ENCODE measurements at regions not wholly inside any gene's neighbourhood (a gene's known extent, or its start where the extent isn't known, plus 50 kb on each side); places are given as distances from the start of the nearest gene placed in this dataset.

GRCh38 chr5:96315431-96315830, 117.6 kb downstream of the PCSK1 start:
- TF ChIP-seq POLR2A (IDR thresholded peaks at IDR 0.05), result no peak
- TF ChIP-seq CTCF (IDR thresholded peaks at IDR 0.05), result no peak
